B cell (primary cell): ENCODE measurements at regions not wholly inside any gene's neighbourhood (a gene's known extent, or its start where the extent isn't known, plus 50 kb on each side); places are given as distances from the start of the nearest gene placed in this dataset.
"Not testable (repeated sequence)": the region's sequence is repeated elsewhere in the genome, so short reads cannot be mapped to it uniquely, and the experiment has no call there.

Source experiments
- CTCF ChIP-seq: fragments of 200-600 bp; IDR thresholded peaks from one replicate; pipeline ENCODE4 v1.8.0; 2022; ENCODE audit warnings: antibody characterized with exemption, mild to moderate bottlenecking
- EZH2 ChIP-seq: IDR thresholded peaks from 2 replicates; pipeline ENCODE4 v1.6.1; 2012; ENCODE audit warnings: borderline replicate concordance, low read depth, mild to moderate bottlenecking, moderate library complexity, low read length; ENCODE audit not compliant: insufficient read depth, poor library complexity, severe bottlenecking

GRCh38 chr4:189653983-189654382 is 286.7 kb upstream of the FRG1 start:
- TF ChIP-seq CTCF, EZH2: not testable (repeated sequence)
